NCI-H524 (cell line): ENCODE measurements at regions not wholly inside any gene's neighbourhood (a gene's known extent, or its start where the extent isn't known, plus 50 kb on each side); places are given as distances from the start of the nearest gene placed in this dataset.

Source experiments
- DNase-seq, 2 experiments: peaks; one replicate each; lab custom pipeline; 2025; lab: John Stamatoyannopoulos, UW

- no peak for DNase-seq
Observed at GRCh38 chr6:167662075-167662880, 164.4 kb upstream of the AFDN start.

- no peak for DNase-seq
Observed at GRCh38 chr6:167662881-167663205, 163.9 kb upstream of the AFDN start.

- no peak for DNase-seq
Observed at GRCh38 chr6:167663316-167663715, 163.4 kb upstream of the AFDN start.

GRCh38 chr6:167663784-167664443 lies 162.8 kb upstream of the AFDN start:
- DNase-seq = no peak

- DNase-seq = no peak
Observed at GRCh38 chr6:167664678-167665660, 161.7 kb upstream of the AFDN start.

GRCh38 chr6:167665698-167666330 lies 160.9 kb upstream of the AFDN start:
- no peak for DNase-seq

- no peak for DNase-seq
Observed at GRCh38 chr6:167666571-167667203, 160.0 kb upstream of the AFDN start.

GRCh38 chr6:167667204-167668018 lies 159.3 kb upstream of the AFDN start:
- no peak for DNase-seq

GRCh38 chr6:167668019-167668753 lies 158.5 kb upstream of the AFDN start:
- DNase-seq = no peak

GRCh38 chr6:167668754-167669552 lies 157.8 kb upstream of the AFDN start:
- DNase-seq = no peak

GRCh38 chr6:167669553-167669849 lies 157.2 kb upstream of the AFDN start:
- DNase-seq = no peak

- no peak for DNase-seq
Observed at GRCh38 chr6:167669870-167670802, 156.6 kb upstream of the AFDN start.

- DNase-seq = no peak
Observed at GRCh38 chr6:167670938-167671338, 155.8 kb upstream of the AFDN start.

GRCh38 chr6:167671379-167671976 lies 155.2 kb upstream of the AFDN start:
- peak in 1 of 2 experiments; percentile 32 for DNase-seq

- no peak for DNase-seq
Observed at GRCh38 chr6:167671977-167672687, 154.6 kb upstream of the AFDN start.

GRCh38 chr6:167672738-167673137 lies 154.0 kb upstream of the AFDN start:
- DNase-seq = no peak

GRCh38 chr6:167673946-167674345 lies 152.8 kb upstream of the AFDN start:
- no peak for DNase-seq
